ENCODE measurements at regions not wholly inside any gene's neighbourhood (a gene's known extent, or its start where the extent isn't known, plus 50 kb on each side); places are given as distances from the start of the nearest gene placed in this dataset. TPM values are rescaled to one million over a fixed set of nuclear protein-coding genes. Genes with fewer than 3 reads are reported as not detected.
"Not testable (repeated sequence)": the region's sequence is repeated elsewhere in the genome, so short reads cannot be mapped to it uniquely, and the experiment has no call there.

DNA sequence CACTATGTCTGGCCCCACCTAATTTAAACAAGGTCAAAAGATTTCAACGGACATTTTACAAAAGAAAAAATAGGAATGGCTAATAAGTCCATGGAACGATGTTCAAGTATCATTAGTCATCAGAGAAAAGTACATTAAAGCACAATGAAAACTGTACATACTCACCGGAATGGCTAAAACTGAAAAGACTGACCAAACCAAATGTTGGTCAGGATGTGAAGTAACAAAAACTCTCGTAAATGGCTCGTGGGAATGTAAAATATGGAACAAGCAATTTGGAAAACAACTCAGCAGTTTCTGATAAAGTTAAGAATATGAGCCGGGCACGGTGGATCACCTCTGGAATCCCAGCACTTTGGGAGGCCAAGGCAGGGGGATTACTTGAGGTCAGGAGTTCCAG, 65.7 kb upstream of the PARD3 start:
- ATAC-seq (ENCODE audit: low FRiP score), result no peak
- no peak for TF ChIP-seq CTCF (IDR thresholded peaks at IDR 0.05)
- DNase-seq (ENCODE audit: low spot score), result no peak

DNA sequence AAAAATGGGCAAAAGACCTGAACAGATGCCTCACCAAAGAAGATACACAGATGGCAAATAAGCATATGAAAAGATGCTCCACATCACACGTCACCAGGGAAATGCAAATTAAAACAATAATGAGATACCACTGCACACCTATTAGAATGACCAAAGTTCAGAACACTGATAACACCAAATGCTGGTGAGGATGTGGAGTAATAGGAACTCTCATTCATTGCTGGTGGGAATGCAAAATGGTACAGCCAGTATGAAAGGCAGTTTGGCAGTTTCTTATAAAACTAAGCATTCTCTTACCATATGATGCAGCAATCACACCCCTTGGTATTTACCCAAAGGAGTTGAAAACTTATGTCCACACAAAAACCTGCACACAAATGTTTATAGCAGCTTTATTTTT, 63.6 kb upstream of the PARD3 start:
- not testable (repeated sequence) for ATAC-seq (ENCODE audit: low FRiP score); DNase-seq (ENCODE audit: low spot score)

DNA sequence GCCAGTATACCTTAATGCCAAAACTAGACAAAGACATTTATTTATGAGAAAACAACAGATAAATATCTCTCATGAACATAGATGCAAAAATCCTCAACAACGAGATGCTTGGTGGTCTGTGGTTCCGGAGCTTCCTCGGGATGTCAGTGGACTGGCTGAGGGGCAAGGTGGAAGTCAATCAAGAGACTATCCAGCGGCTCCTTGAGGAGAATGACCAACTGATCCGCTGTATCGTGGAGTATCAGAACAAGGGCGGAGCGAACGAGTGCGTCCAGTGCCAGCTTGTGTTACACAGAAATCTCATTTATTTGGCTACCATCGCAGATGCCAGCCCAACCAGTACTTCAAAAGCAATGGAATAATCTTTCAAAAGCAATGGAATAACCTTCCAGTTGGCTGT, 60.0 kb upstream of the PARD3 start:
- ATAC-seq (ENCODE audit: low FRiP score) (no peak), DNase-seq (ENCODE audit: low spot score) (no peak)
- TF ChIP-seq CTCF (IDR thresholded peaks at IDR 0.05), result no peak

DNA sequence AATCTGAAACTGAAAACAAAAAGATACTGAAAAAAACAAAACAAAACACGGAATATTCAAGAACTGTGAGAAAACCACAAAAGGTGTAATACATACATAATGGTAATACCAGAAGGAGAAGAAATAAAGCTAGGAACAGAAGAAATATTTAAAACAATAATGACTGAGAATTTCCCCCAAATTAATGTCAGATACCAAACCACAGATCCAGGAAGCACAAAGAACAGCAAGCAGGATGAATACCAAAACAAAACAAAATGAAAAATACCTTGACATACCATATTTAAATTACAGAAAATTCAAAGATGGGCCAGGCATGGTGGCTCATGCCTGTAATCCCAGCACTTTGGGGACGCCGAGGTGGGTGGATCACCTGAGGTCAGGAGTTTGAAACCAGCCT, 57.7 kb upstream of the PARD3 start:
- DNase-seq (ENCODE audit: low spot score) (no peak), ATAC-seq (ENCODE audit: low FRiP score) (no peak)
- no peak for TF ChIP-seq CTCF (IDR thresholded peaks at IDR 0.05)

DNA sequence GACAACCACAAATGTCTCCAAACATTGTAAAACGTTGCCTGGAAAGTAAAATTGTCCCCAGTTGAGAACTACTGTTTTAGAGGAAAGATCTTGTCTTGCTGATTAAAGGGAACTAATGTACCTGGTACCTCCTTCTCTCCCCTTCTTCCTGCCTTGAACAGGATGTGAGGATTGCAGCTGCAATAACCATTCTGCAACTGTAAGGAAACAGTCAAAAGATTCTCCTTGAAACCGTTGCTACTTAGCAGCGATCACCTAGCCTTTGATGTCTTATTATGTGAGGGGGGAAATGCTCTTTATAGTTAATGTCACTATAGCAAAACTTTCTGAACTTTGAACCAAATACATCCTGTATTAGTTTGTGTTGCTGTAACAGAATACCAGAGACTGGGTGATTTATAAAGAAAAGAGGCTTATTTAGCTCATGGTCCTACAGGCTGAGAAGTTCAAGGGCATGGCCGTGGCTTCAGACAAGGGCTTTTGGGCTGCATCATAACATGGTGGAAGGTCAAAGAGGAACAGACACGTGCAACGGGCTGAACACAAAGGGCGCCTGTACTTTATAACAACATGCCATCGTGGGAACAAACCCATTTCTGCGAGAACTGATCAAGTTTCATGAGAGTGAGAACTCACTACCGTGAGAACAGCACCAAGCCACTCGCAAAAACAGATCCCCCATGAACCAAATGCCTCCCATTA, 54.2 kb upstream of the PARD3 start:
- ATAC-seq (ENCODE audit: low FRiP score), result no peak
- no peak for DNase-seq (ENCODE audit: low spot score)

DNA sequence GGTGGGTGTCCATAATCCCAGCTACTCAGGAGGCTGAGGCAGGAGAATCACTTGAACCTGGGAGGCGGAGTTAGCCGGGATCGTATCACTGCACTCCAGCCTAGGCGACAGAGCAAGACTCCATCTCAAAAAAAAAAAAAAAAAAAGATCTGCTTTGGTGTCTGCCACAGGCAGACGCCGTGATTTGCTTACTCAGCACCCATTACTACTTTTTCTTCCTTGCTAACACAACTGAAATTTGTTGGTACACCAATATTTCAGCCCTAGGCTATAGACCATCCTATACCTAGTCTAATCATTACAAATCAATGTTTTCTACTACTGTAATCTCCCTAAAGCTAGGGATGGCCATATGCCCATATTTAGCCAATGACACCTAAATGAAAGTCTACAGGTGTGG, 53.5 kb upstream of the PARD3 start:
- no peak for TF ChIP-seq CTCF (IDR thresholded peaks at IDR 0.05)
- ATAC-seq (ENCODE audit: low FRiP score), result no peak
- DNase-seq (ENCODE audit: low spot score), result no peak

More for the DNA sequence above, 54.2 kb upstream of the PARD3 start:
- no peak for TF ChIP-seq CTCF (IDR thresholded peaks at IDR 0.05)

DNA sequence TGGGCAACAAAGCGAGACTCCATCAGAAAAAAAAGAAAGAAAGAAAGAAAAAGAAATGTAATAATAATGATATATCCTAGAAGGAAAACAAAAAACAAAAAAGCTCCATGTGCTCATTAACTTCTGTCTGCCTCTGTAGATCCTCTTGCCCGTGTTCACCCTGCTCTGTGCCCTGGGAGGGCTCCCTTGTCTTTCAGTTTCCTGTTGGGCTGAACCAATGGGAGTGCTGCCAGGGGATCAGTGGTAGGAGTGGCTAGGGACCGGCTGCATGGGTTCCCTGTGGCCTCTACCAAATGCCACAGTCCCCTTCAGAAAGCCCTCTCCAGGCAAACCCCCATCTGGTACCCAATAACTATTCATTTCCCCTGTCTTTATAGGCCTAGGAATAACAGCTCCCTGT, 51.8 kb upstream of the PARD3 start:
- ATAC-seq (ENCODE audit: low FRiP score) (no peak), DNase-seq (ENCODE audit: low spot score) (no peak)
- no peak for TF ChIP-seq CTCF (IDR thresholded peaks at IDR 0.05)

Small RNA genes in the stretch of these regions (small RNA-seq; reads per million reads assigned to genes)
- not detected for gene RNU6-193P
- gene RNU6-847P, result not detected
- gene SS18L2P1, result not detected

All from omental fat pad (tissue), 3 donors.